GM18861 (cell line): ENCODE measurements at regions not wholly inside any gene's neighbourhood (a gene's known extent, or its start where the extent isn't known, plus 50 kb on each side); places are given as distances from the start of the nearest gene placed in this dataset.
A peak's percentile ranks its signal among the peaks of the same experiment; 100 is the strongest.
"Not testable (repeated sequence)": the region's sequence is repeated elsewhere in the genome, so short reads cannot be mapped to it uniquely, and the experiment has no call there.

ENCODE experiments used
- ATAC-seq: cut with Tn5 transposase; IDR thresholded peaks from one replicate; pipeline ENCODE4 v1.9.1; 2021; ENCODE audit not compliant: unreplicated experiment

- no peak for ATAC-seq
These were observed 115.8 kb upstream of the SLC35F3 start for GRCh38 chr1:233788687-233789086.

GRCh38 chr1:233790121-233790520 lies 114.4 kb upstream of the SLC35F3 start:
- ATAC-seq = no peak

- peak; percentile 93 for ATAC-seq
These were observed 113.7 kb upstream of the SLC35F3 start for GRCh38 chr1:233790662-233791371.

GRCh38 chr1:233791372-233791703 lies 113.1 kb upstream of the SLC35F3 start:
- ATAC-seq = no peak

GRCh38 chr1:233791721-233792120 lies 112.8 kb upstream of the SLC35F3 start:
- ATAC-seq = no peak

GRCh38 chr1:233794863-233795262 lies 109.6 kb upstream of the SLC35F3 start:
- ATAC-seq = no peak

GRCh38 chr1:233796146-233796783 lies 108.2 kb upstream of the SLC35F3 start:
- ATAC-seq = no peak

- no peak for ATAC-seq
These were observed 101.9 kb upstream of the SLC35F3 start for GRCh38 chr1:233802611-233803010.

GRCh38 chr1:233805786-233806185 lies 98.7 kb upstream of the SLC35F3 start:
- no peak for ATAC-seq

GRCh38 chr1:233815357-233815756 lies 89.1 kb upstream of the SLC35F3 start:
- ATAC-seq = no peak

- ATAC-seq = no peak
These were observed 88.6 kb upstream of the SLC35F3 start for GRCh38 chr1:233815865-233816264.

GRCh38 chr1:233816348-233816747 lies 88.1 kb upstream of the SLC35F3 start:
- ATAC-seq = no peak

GRCh38 chr1:233819042-233819441 lies 85.4 kb upstream of the SLC35F3 start:
- ATAC-seq = no peak

GRCh38 chr1:233824179-233824578 lies 80.3 kb upstream of the SLC35F3 start:
- ATAC-seq = not testable (repeated sequence)

- ATAC-seq = not testable (repeated sequence)
These were observed 76.5 kb upstream of the SLC35F3 start for GRCh38 chr1:233827937-233828336.

- no peak for ATAC-seq
These were observed 76.0 kb upstream of the SLC35F3 start for GRCh38 chr1:233828480-233828879.

- no peak for ATAC-seq
These were observed 69.9 kb upstream of the SLC35F3 start for GRCh38 chr1:233834609-233835008.

- not testable (repeated sequence) for ATAC-seq
These were observed 66.3 kb upstream of the SLC35F3 start for GRCh38 chr1:233838207-233838606.

GRCh38 chr1:233843525-233844204 lies 60.8 kb upstream of the SLC35F3 start:
- no peak for ATAC-seq

- no peak for ATAC-seq
These were observed 60.2 kb upstream of the SLC35F3 start for GRCh38 chr1:233844275-233844674.

GRCh38 chr1:233844692-233845091 lies 59.8 kb upstream of the SLC35F3 start:
- no peak for ATAC-seq
